A673 (cell line): ENCODE measurements at regions not wholly inside any gene's neighbourhood (a gene's known extent, or its start where the extent isn't known, plus 50 kb on each side); places are given as distances from the start of the nearest gene placed in this dataset.

Experiments
- BruUV-seq: library from RNA; stranded (reverse); fragments of 400-500 nt; replicated peaks from 2 replicates; lab custom pipeline; 2021; lab: Mats Ljungman, UMichigan
- CTCF ChIA-PET: fragments of 300-600 bp; sonication (Branson Sonifier 250); formaldehyde crosslinking; loops from one replicate; lab custom pipeline; 2022; ENCODE audit warnings: antibody characterized with exemption; lab: Charles Lee
- POLR2A ChIA-PET: fragments of 300-600 bp; sonication (Branson Sonifier 250); formaldehyde crosslinking; loops from one replicate; lab custom pipeline; 2022; ENCODE audit warnings: antibody characterized with exemption; ENCODE audit not compliant: low non-redundant PET; lab: Charles Lee
- DNase-seq: peaks from one replicate; pipeline ENCODE4 v3.0.0-alpha.2; 2015; ENCODE audit warnings: low spot score
- H3K27ac ChIP-seq: fragments of 200-600 bp; sonication (generic); 2 replicates; pipeline ENCODE4 v1.5.1; 2016; ENCODE audit warnings: mixed run types, low read depth, mild to moderate bottlenecking, mixed read lengths, antibody characterized with exemption, low read length; ENCODE audit not compliant: poor library complexity, severe bottlenecking
- H3K27me3 ChIP-seq: fragments of 200-600 bp; sonication (generic); replicated peaks from 2 replicates; pipeline ENCODE4 v1.6.1; 2017; ENCODE audit warnings: mixed run types, low read depth, mild to moderate bottlenecking, mixed read lengths, antibody characterized with exemption, low read length; ENCODE audit not compliant: insufficient read depth, poor library complexity
- H3K36me3 ChIP-seq: fragments of 200-600 bp; sonication (generic); 2 replicates; pipeline ENCODE4 v1.6.1; 2016; ENCODE audit warnings: mixed run types, mild to moderate bottlenecking, mixed read lengths, antibody characterized with exemption, low read length; ENCODE audit not compliant: insufficient read depth, poor library complexity, severe bottlenecking
- H3K4me1 ChIP-seq: fragments of 200-600 bp; sonication (generic); 2 replicates; pipeline ENCODE4 v1.6.1; 2017; ENCODE audit warnings: mixed run types, mild to moderate bottlenecking, mixed read lengths, antibody characterized with exemption, low read length; ENCODE audit not compliant: insufficient read depth, poor library complexity, severe bottlenecking
- H3K4me3 ChIP-seq: fragments of 200-600 bp; sonication (generic); 2 replicates; pipeline ENCODE4 v1.5.1; 2016; ENCODE audit warnings: low read depth, mixed run types, mild to moderate bottlenecking, mixed read lengths, low read length; ENCODE audit not compliant: poor library complexity, severe bottlenecking
- H3K9me3 ChIP-seq: fragments of 200-600 bp; sonication (generic); 2 replicates; pipeline ENCODE4 v1.6.1; 2016; ENCODE audit warnings: mixed run types, low read depth, mild to moderate bottlenecking, mixed read lengths, antibody characterized with exemption, low read length; ENCODE audit not compliant: poor library complexity, severe bottlenecking
- CTCF ChIP-seq: fragments of 300-800, 200-600 bp; sonication (generic); conservative IDR thresholded peaks from 2 replicates; pipeline ENCODE4 v1.5.1; 2017; ENCODE audit warnings: low read depth, mild to moderate bottlenecking, antibody characterized with exemption, low read length, moderate library complexity, mixed read lengths
- EZH2 ChIP-seq: fragments of 200-600 bp; sonication (generic); IDR thresholded peaks from 2 replicates; pipeline ENCODE4 v1.6.1; 2017; ENCODE audit warnings: borderline replicate concordance, low read depth, mild to moderate bottlenecking, mixed read lengths, antibody characterized with exemption, low read length; ENCODE audit not compliant: poor library complexity, severe bottlenecking
- intact Hi-C: fragments of 100-400 bp; cut with micrococcal nuclease; formaldehyde crosslinking; loops from one replicate; pipeline ENCODE4 v1.10.0; 2022; ENCODE audit not compliant: unreplicated experiment

- no TSS peak for BruUV-seq
- Histone ChIP-seq H3K4me1 (no peaks in the 10 kb centered on the region), H3K9me3 (no peaks in the 10 kb centered on the region), H3K4me3 (no peak overlapping the region), H3K27ac (no peak overlapping the region), H3K27me3 (no peaks in the 10 kb centered on the region), H3K36me3 (no peaks in the 10 kb centered on the region)
- ChIA-PET CTCF (no interaction called here), POLR2A (no interaction called here)
- intact Hi-C loops: no loop called here
- no peak for TF ChIP-seq CTCF
- no peak for TF ChIP-seq EZH2
- DNase-seq: no peak
Observed at GRCh38 chr1:56068908-56069307, 510.5 kb downstream of the PLPP3 start.

GRCh38 chr1:56068210-56068609 lies 511.2 kb downstream of the PLPP3 start:
- TF ChIP-seq EZH2: no peak
- TF ChIP-seq CTCF: no peak
- H3K36me3 ChIP-seq: no peaks in the 10 kb centered on the region
- no peaks in the 10 kb centered on the region for H3K9me3 ChIP-seq
- H3K4me1 ChIP-seq: no peaks in the 10 kb centered on the region
- H3K4me3 ChIP-seq: no peak overlapping the region
- BruUV-seq: no TSS peak
- no peak overlapping the region for H3K27ac ChIP-seq
- no peaks in the 10 kb centered on the region for H3K27me3 ChIP-seq
- intact Hi-C loops: no loop called here
- ChIA-PET POLR2A (no interaction called here), CTCF (no interaction called here)
- no peak for DNase-seq

GRCh38 chr1:56065729-56066128 lies 513.6 kb downstream of the PLPP3 start:
- Histone ChIP-seq H3K9me3 (no peaks in the 10 kb centered on the region), H3K36me3 (no peaks in the 10 kb centered on the region), H3K27me3 (no peaks in the 10 kb centered on the region), H3K27ac (no peak overlapping the region), H3K4me3 (no peak overlapping the region), H3K4me1 (no peaks in the 10 kb centered on the region)
- POLR2A ChIA-PET: no interaction called here
- peak; percentile 37 for DNase-seq
- no peak for TF ChIP-seq EZH2
- TF ChIP-seq CTCF: no peak
- CTCF ChIA-PET: no interaction called here
- intact Hi-C loops: no loop called here
- BruUV-seq: no TSS peak
